ENCODE measurements at regions not wholly inside any gene's neighbourhood (a gene's known extent, or its start where the extent isn't known, plus 50 kb on each side); places are given as distances from the start of the nearest gene placed in this dataset.

GRCh38 chr9:126221480-126221879, 105.1 kb upstream of the MVB12B start:
- DNase-seq (ENCODE audit: low read depth, low spot score): no peak

GRCh38 chr9:126222363-126222834, 104.2 kb upstream of the MVB12B start:
- DNase-seq (ENCODE audit: low read depth, low spot score): no peak

- DNase-seq (ENCODE audit: low read depth, low spot score): no peak
Measured at GRCh38 chr9:126222835-126223431, 103.7 kb upstream of the MVB12B start.

- DNase-seq (ENCODE audit: low read depth, low spot score): no peak
Measured at GRCh38 chr9:126223798-126224531, 102.7 kb upstream of the MVB12B start.

GRCh38 chr9:126225611-126226609, 100.7 kb upstream of the MVB12B start:
- DNase-seq (ENCODE audit: low read depth, low spot score): no peak

- DNase-seq (ENCODE audit: low read depth, low spot score): no peak
Measured at GRCh38 chr9:126226991-126227936, 99.4 kb upstream of the MVB12B start.

- no peak for DNase-seq (ENCODE audit: low read depth, low spot score)
Measured at GRCh38 chr9:126228111-126228780, 98.4 kb upstream of the MVB12B start.

- DNase-seq (ENCODE audit: low read depth, low spot score): peak; percentile 7
Measured at GRCh38 chr9:126228781-126229444, 97.7 kb upstream of the MVB12B start.

GRCh38 chr9:126229501-126229900, 97.1 kb upstream of the MVB12B start:
- DNase-seq (ENCODE audit: low read depth, low spot score): no peak

- no peak for DNase-seq (ENCODE audit: low read depth, low spot score)
Measured at GRCh38 chr9:126230692-126231091, 95.9 kb upstream of the MVB12B start.

GRCh38 chr9:126232461-126232860, 94.2 kb upstream of the MVB12B start:
- DNase-seq (ENCODE audit: low read depth, low spot score): no peak

GRCh38 chr9:126233175-126233574, 93.5 kb upstream of the MVB12B start:
- DNase-seq (ENCODE audit: low read depth, low spot score): no peak

- DNase-seq (ENCODE audit: low read depth, low spot score): no peak
Measured at GRCh38 chr9:126233913-126234525, 92.6 kb upstream of the MVB12B start.

GRCh38 chr9:126234681-126235335, 91.8 kb upstream of the MVB12B start:
- no peak for DNase-seq (ENCODE audit: low read depth, low spot score)

GRCh38 chr9:126235336-126236243, 91.0 kb upstream of the MVB12B start:
- DNase-seq (ENCODE audit: low read depth, low spot score): no peak

- no peak for DNase-seq (ENCODE audit: low read depth, low spot score)
Measured at GRCh38 chr9:126236273-126236672, 90.4 kb upstream of the MVB12B start.

- DNase-seq (ENCODE audit: low read depth, low spot score): no peak
Measured at GRCh38 chr9:126238415-126238814, 88.2 kb upstream of the MVB12B start.

GRCh38 chr9:126239515-126239914, 87.1 kb upstream of the MVB12B start:
- no peak for DNase-seq (ENCODE audit: low read depth, low spot score)

Data from pulmonary artery endothelial cell (primary cell).